Heart right ventricle (tissue), 16 donors: ENCODE measurements at regions not wholly inside any gene's neighbourhood (a gene's known extent, or its start where the extent isn't known, plus 50 kb on each side); places are given as distances from the start of the nearest gene placed in this dataset.

Source experiments
- ATAC-seq, 8 donors: fragments of 200-7000 bp; cut with Tn5 transposase; one replicate each; pipeline ENCODE4 v1.9.1; 2020; ENCODE audit warnings: mild to moderate bottlenecking in 8 of 8, moderate library complexity in 8 of 8, moderate number of reproducible peaks in 1 of 8
- DNase-seq, 2 donors: peaks; one replicate each; pipeline ENCODE4 v3.0.0-alpha.2; 2020
- H3K27ac ChIP-seq, 10 donors: fragments of 200-600 bp; sonication (generic) in 2 of 10; one replicate each; pipeline versions ENCODE4 v1.5.0 to v1.8.0; 2020 to 2022; ENCODE audit warnings: mild to moderate bottlenecking in 3 of 10
- H3K27me3 ChIP-seq, 7 donors: fragments of 200-600 bp; one replicate each; pipeline ENCODE4 v1.8.0; 2021 to 2022; ENCODE audit warnings: mild to moderate bottlenecking in 2 of 7
- H3K36me3 ChIP-seq, 9 donors: fragments of 200-600 bp; sonication (generic) in 1 of 9; one replicate each; pipeline versions ENCODE4 v1.5.0 to v1.8.0; 2020 to 2022; ENCODE audit warnings: mild to moderate bottlenecking in 2 of 9
- H3K4me1 ChIP-seq, 9 donors: fragments of 200-600 bp; sonication (generic) in 1 of 9; one replicate each; pipeline versions ENCODE4 v1.5.0 to v1.8.0; 2020 to 2022; ENCODE audit warnings: mild to moderate bottlenecking in 4 of 9
- H3K4me3 ChIP-seq, 10 donors: fragments of 200-600 bp; sonication (generic) in 2 of 10; one replicate each; pipeline versions ENCODE4 v1.5.0 to v1.8.0; 2020 to 2022; ENCODE audit warnings: mild to moderate bottlenecking in 7 of 10, moderate library complexity in 2 of 10
- H3K9me3 ChIP-seq, 11 donors: fragments of 200-600 bp in 10 of 11; sonication (generic) in 2 of 11; one replicate each; pipeline versions ENCODE4 v1.5.0 to v1.8.0; 2013 to 2022; ENCODE audit warnings: mild to moderate bottlenecking in 2 of 11, control low read depth in 1 of 11, moderate library complexity in 1 of 11
- WGBS, 2 donors: extraction: QIAGEN DNeasy Blood & Tissue Kit; methylation state at CpG; one replicate each; pipeline ENCODE4 v1.1.7; 2013; ENCODE audit warnings: inconsistent platforms in 1 of 2; 5-methylcytosine and 5-hydroxymethylcytosine counted together
- intact Hi-C, 10 donors: fragments of 100-400 bp; cut with DNase I; formaldehyde crosslinking; loops; one replicate each; pipeline versions ENCODE4 v1.11.1 to v1.14.2; 2022
- TF ChIP-seq, protein P1 (sequence below), 9 donors: fragments of 200-600 bp; sonication (generic) in 2 of 9; IDR thresholded peaks; one replicate each; pipeline versions ENCODE4 v1.5.0 to v1.8.0; 2021 to 2022; ENCODE audit warnings: antibody characterized with exemption in 9 of 9, mild to moderate bottlenecking in 5 of 9, moderate library complexity in 1 of 9
- donor health status: Arrhythmogenic right ventricular cardiomyopathy.
- donor health status: ischemic (EF 13 %, LVEDD 7.1; RV severe dilation, severe dysfunction).
- donor health status: healthy with polysubstance abuse.
- donor health status: DM: no; HTN: yes; CAD: no.
- donor health status: DM: no; HTN: no; CAD: no.
- donor health status: ischemic (EF 25% LVEDD 6.9; RV normal size, moderate dysfunction).
- donor health status: ischemic (EF 25% LVEDD 5.7; RV mildly dilated, moderate dysfunction).
- donor health status: healthy.
- donor health status: DM: yes; HTN: yes; CAD: no.
- donor health status: Ischemic cardiomyopathy.
- donor health status: ischemic (EF 35%, LVEDD 5.7; RV mildly dilated, moderate dysfunction).
- donor health status: nonischemic (EF 11% LVEDD 7.7; RV severe dilation, severe dysfunction).
- donor health status: DM: yes; HTN: yes; CAD: no.
- donor health status: PGD.
- donor health status: ischemic (EF 29% LVEDD 5.4; RV normal size, mild dysfunction).
- donor health status: nonischemic (EF 23%, LVEDD 6.1; RV moderate dilation, normal function).

DNA sequence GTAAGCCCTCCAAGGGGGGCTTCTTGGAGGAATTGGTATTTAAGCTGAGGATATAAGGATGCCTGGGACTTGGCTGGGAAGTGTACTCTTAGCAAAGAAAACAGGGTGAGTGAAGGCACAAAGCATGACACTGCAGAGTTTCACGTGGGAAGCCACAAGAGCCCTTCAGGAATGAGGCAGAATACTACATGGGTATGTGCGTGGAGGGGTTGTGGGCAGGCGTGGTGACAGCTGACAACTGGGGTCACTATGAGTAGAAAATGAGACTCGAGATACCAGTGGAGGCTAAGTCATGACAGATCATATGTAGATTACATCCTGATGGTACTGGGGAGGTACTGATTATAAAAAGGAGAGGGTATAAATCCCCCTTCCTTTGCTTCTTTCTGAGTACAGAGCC lies 78.1 kb upstream of the XYLT1 start:
- TF ChIP-seq, protein P1, sequence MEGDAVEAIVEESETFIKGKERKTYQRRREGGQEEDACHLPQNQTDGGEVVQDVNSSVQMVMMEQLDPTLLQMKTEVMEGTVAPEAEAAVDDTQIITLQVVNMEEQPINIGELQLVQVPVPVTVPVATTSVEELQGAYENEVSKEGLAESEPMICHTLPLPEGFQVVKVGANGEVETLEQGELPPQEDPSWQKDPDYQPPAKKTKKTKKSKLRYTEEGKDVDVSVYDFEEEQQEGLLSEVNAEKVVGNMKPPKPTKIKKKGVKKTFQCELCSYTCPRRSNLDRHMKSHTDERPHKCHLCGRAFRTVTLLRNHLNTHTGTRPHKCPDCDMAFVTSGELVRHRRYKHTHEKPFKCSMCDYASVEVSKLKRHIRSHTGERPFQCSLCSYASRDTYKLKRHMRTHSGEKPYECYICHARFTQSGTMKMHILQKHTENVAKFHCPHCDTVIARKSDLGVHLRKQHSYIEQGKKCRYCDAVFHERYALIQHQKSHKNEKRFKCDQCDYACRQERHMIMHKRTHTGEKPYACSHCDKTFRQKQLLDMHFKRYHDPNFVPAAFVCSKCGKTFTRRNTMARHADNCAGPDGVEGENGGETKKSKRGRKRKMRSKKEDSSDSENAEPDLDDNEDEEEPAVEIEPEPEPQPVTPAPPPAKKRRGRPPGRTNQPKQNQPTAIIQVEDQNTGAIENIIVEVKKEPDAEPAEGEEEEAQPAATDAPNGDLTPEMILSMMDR (IDR thresholded peaks at IDR 0.05) = no peak
- Histone ChIP-seq H3K27ac (no peak overlapping the region), H3K4me3 (no peak overlapping the region), H3K4me1 (no peaks in the 10 kb centered on the region), H3K27me3 (peaks cover 0 to 22% (median 7%) of the 10 kb centered on the region in 7 donors), H3K9me3 (peaks cover 0 to 5% (median 0%) of the 10 kb centered on the region in 11 donors), H3K36me3 (no peaks in the 10 kb centered on the region)
- ATAC-seq (no peak), DNase-seq (no peak)
- WGBS, 2 donors = 70 to 72% methylated on average over 4 of the region's 4 CpGs
- intact Hi-C loops = no loop called here

DNA sequence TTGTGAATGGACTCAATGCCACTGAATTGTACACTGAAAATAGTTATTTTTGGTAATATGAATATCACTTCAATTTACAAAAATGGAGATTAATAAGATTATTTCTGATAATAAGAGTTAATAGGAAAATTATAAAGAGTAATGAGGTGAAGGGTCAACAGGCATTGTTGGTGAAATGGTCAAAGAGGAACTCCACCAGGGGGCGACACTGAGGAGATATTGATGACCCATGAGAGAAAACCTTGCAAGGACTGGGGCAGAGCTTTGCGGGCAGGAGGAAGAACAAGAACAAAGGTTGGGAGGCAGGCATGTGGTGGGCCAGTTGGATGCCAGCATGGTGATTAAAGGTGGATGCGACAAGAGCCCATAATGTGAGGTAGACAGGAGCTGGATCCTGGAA lies 74.0 kb upstream of the XYLT1 start:
- WGBS, 2 donors = 67 to 68% methylated on average over 3 of the region's 3 CpGs
- Histone ChIP-seq H3K27me3 (peaks cover 0 to 14% (median 3%) of the 10 kb centered on the region in 7 donors), H3K36me3 (no peaks in the 10 kb centered on the region), H3K9me3 (peaks cover 0 to 5% (median 0%) of the 10 kb centered on the region in 11 donors), H3K4me1 (no peaks in the 10 kb centered on the region), H3K27ac (no peak overlapping the region), H3K4me3 (no peak overlapping the region)
- ATAC-seq = no peak
- TF ChIP-seq, protein P1 (IDR thresholded peaks at IDR 0.05) = peak in 2 of 9 donors; percentile 20 to 33
- no peak for DNase-seq
- intact Hi-C loops = no loop called here

DNA sequence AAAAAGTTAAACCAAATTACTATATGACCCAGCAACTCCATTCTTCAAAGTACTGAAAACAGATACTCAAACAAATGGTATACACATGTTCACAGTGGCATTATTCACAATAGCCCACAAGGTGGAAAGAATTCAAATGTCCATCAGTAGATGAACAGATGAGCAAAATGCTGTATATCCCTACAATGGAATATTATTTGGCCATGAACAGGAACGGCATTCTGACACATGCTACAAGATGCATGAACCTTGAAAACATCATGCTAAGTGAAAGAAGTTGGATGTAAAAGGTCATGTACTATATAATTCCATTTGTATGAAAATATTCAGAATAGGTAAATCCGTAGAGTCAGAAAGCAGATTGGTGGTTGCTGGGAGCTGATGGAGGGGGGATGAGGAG lies 73.5 kb upstream of the XYLT1 start:
- Histone ChIP-seq H3K36me3 (no peaks in the 10 kb centered on the region), H3K4me1 (no peaks in the 10 kb centered on the region), H3K27me3 (peaks cover 0 to 16% (median 3%) of the 10 kb centered on the region in 7 donors), H3K27ac (no peak overlapping the region), H3K9me3 (peaks cover 0 to 5% (median 0%) of the 10 kb centered on the region in 11 donors), H3K4me3 (no peak overlapping the region)
- ATAC-seq (no peak), DNase-seq (no peak)
- TF ChIP-seq, protein P1 (IDR thresholded peaks at IDR 0.05) = no peak
- intact Hi-C loops = no loop called here
- 91 to 93% methylated on average over 2 of the region's 2 CpGs for whole genome bisulfite sequencing, 2 donors

DNA sequence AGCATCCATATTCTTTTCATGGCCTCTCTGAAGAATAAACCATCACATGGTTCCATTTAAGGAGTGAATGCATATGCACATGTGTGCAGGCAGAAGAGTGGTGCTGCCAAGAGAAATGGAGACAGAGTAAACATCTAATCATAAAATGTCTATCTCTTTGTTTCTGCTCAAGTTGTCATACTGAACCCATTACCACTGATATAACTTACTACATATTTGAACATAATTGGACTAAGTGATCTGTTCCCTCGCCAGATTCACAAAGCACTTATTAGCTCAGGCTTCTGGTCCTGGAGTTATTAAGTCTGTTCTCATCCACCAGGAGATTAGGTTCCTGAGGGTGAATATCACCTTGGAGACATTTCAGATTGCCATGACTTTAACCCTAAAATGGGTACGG lies 72.3 kb upstream of the XYLT1 start:
- Histone ChIP-seq H3K27me3 (peaks cover 0 to 16% (median 3%) of the 10 kb centered on the region in 7 donors), H3K9me3 (peaks cover 0 to 5% (median 0%) of the 10 kb centered on the region in 11 donors), H3K27ac (no peak overlapping the region), H3K4me3 (no peak overlapping the region), H3K4me1 (no peaks in the 10 kb centered on the region), H3K36me3 (no peaks in the 10 kb centered on the region)
- ATAC-seq (no peak), DNase-seq (no peak)
- TF ChIP-seq, protein P1 (IDR thresholded peaks at IDR 0.05) = no peak
- 78 to 90% methylated on average over 2 of the region's 2 CpGs for WGBS, 2 donors
- intact Hi-C loops = no loop called here
